Epithelial cell of esophagus (primary cell): ENCODE measurements at regions not wholly inside any gene's neighbourhood (a gene's known extent, or its start where the extent isn't known, plus 50 kb on each side); places are given as distances from the start of the nearest gene placed in this dataset.
A peak's percentile ranks its signal among the peaks of the same experiment; 100 is the strongest.

Source experiments
- DNase-seq: peaks from one replicate; pipeline ENCODE4 v3.0.0; 2010; ENCODE audit warnings: low read depth
- H3K4me3 ChIP-seq: 2 replicates; pipeline ENCODE4 v1.5.1; 2011; ENCODE audit warnings: mild to moderate bottlenecking, low read length, control low read depth
- TF ChIP-seq, protein P1 (sequence below): IDR thresholded peaks from 2 replicates; pipeline ENCODE4 v1.5.1; 2011; ENCODE audit warnings: low read depth, mild to moderate bottlenecking, low read length, control low read depth, inconsistent platforms; ENCODE audit not compliant: insufficient read depth; ENCODE audit errors: missing control alignments

DNA sequence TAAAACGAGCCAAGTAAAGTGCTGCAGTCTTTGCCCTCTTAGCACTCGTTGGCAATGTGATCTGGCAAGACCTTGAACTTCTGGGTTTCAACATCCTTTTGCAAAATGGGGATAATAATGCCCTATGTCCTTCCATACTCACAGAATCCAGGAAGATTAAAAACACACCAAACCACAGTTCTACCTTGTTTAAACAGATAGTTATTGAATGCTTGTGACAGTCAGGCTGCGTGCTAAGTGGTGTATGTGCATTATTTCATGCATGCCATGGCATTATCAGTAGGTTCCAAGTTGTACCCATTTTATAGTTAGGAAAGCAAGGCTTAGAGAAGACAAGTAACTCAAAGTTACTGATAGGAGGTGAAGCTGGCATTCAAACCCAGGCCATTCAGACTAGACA lies 308.6 kb upstream of the PROX1 start:
- TF ChIP-seq, protein P1, sequence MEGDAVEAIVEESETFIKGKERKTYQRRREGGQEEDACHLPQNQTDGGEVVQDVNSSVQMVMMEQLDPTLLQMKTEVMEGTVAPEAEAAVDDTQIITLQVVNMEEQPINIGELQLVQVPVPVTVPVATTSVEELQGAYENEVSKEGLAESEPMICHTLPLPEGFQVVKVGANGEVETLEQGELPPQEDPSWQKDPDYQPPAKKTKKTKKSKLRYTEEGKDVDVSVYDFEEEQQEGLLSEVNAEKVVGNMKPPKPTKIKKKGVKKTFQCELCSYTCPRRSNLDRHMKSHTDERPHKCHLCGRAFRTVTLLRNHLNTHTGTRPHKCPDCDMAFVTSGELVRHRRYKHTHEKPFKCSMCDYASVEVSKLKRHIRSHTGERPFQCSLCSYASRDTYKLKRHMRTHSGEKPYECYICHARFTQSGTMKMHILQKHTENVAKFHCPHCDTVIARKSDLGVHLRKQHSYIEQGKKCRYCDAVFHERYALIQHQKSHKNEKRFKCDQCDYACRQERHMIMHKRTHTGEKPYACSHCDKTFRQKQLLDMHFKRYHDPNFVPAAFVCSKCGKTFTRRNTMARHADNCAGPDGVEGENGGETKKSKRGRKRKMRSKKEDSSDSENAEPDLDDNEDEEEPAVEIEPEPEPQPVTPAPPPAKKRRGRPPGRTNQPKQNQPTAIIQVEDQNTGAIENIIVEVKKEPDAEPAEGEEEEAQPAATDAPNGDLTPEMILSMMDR: no peak
- DNase-seq: no peak
- H3K4me3 ChIP-seq: no peak overlapping the region

DNA sequence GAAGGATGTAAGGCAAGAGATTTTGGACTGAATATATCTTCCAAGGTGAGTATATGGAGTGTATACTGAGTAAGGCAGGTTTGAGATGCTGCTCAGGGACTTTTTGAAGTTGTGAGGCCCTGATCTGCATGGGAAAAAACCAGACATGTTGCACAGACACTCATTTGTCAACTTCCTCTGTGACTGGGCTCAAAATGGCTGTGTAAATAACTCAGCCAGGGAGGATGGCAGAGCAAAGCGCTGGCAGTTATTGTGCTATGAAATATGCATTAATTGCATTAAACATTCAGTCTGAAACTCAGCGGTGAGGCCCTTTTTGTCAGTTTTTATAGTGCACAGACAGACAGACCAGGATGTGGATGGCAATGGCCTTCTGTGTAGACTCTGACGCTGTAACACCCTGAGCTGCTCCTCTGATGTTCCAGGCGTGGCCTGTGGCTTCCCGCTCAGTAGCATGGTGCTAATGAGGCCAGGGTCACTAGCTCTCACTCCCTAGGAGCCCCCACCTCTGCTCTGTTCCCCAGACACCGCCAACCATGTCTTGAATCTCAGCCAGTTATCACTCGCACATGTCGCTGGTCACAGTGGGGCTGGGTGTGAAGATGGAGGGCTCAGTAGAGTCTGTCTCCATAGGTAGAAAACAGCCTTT lies 307.0 kb upstream of the PROX1 start:
- no peak for DNase-seq
- TF ChIP-seq, protein P1: no peak
- H3K4me3 ChIP-seq: no peak overlapping the region

DNA sequence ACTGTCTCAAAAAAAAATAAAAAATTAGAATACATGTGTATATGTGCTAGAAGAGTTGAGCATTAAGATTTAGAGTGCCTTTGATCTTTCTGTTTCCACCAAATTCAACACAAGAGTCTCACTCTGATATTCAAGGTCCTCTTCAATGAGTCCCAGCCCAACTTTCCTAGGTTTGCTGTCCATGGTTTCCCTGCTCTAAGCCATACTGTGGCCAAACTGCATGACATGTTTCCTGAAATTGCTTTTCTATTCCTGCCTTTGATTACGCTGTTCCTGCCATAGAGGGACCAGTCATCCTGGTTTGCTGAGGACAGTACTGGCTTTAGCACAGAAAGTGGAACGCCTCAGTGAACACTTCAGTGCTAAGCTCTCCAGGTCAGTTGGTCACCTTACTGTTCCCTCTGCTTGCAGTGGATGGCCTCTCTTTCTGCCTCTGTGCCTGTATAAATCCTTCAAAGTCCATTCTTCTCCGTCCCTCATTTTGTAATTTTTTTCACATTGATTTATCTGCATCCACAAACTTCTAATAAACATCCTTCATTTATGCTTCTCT lies 305.9 kb upstream of the PROX1 start:
- TF ChIP-seq, protein P1: no peak

DNA sequence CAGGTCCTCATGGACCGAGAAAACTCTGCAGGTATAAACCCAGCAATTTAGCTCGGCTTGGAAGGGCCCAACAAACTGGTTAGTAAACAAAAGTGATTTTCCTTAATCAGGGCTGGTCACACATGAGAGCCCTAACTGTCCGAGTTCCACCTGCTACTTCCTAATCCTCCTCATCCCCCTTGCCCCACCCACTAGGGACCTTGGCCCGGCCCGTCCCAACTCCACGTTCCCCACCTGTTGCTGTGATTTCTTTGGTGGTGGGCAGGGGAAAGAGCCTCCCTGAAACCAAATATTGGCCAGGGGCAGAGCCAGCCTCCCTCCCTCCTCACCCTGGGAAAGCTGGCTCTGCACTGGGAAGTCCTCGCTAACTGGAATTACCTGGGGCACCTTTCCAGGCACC lies 304.2 kb upstream of the PROX1 start:
- no peak for DNase-seq
- H3K4me3 ChIP-seq: no peak overlapping the region
- TF ChIP-seq, protein P1: no peak

More for the DNA sequence above, 305.9 kb upstream of the PROX1 start:
- no peak overlapping the region for H3K4me3 ChIP-seq
- DNase-seq: no peak

DNA sequence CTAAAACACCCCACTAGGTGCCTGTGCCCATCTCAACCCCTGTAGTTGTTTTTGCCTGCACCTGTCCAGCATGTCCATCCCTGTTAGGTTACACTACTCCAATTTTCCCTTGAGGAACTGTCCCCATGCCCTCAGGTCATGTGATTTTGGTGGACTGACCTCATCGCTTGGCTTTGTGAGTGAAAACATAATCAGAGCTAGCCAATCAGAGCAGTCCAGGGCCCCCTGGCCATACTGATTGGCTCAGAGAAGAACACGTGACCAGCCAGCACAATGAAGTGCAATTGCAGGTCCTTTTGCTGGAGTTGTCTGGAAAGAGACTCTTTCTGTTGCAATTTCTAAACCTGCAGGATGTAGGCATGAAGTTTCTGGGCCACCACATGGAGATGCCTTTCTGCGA lies 303.3 kb upstream of the PROX1 start:
- no peak for DNase-seq
- TF ChIP-seq, protein P1: no peak
- H3K4me3 ChIP-seq: no peak overlapping the region

DNA sequence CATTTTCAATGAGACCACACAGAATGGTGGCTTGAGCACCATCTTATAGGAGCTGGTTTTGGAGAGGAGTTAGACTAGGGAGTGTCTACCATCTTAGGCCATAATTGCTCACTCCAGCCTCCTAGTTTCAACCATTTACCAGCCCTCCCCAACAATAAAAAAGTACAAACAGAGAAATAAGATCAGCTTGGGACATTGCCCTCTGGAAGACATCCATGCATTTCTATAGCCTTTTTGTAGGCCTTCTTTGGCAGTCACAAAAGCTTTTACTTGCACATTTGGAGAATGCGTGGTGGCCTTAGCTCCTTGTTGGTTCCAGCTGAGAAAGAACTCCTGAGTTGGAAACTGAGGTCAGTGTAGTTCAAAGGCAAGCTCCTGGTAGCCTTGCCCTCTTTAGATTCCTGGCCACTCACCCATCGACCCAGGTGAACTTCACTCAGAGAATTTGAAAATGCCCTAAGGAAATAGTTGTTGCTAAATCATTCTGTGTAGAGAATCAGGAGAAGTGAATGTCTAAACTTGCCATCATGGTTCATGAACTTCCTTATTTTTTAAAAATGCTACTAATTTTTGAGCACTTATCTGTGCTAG lies 301.7 kb upstream of the PROX1 start:
- TF ChIP-seq, protein P1: no peak
- DNase-seq: peak; percentile 9
- H3K4me3 ChIP-seq: no peak overlapping the region
